Fibroblast of villous mesenchyme (primary cell): ENCODE measurements at regions not wholly inside any gene's neighbourhood (a gene's known extent, or its start where the extent isn't known, plus 50 kb on each side); places are given as distances from the start of the nearest gene placed in this dataset.
A peak's percentile ranks its signal among the peaks of the same experiment; 100 is the strongest.

Experiments
- DNase-seq: peaks from one replicate; pipeline ENCODE4 v3.0.0-alpha.2; 2010; ENCODE audit warnings: low read depth
- H3K4me3 ChIP-seq: 2 replicates; pipeline ENCODE4 v1.5.1; 2011; ENCODE audit warnings: low read depth, mild to moderate bottlenecking, low read length
- CTCF ChIP-seq: IDR thresholded peaks from 2 replicates; pipeline ENCODE4 v1.5.1; 2012; ENCODE audit warnings: low read depth, mild to moderate bottlenecking, low read length; ENCODE audit not compliant: insufficient read depth

- H3K4me3 ChIP-seq: no peak overlapping the region
- no peak for DNase-seq
- no peak for TF ChIP-seq CTCF
These were observed 294.9 kb downstream of the PDHA2 start for GRCh38 chr4:96134806-96135205.

GRCh38 chr4:96136056-96136455 is 296.2 kb downstream of the PDHA2 start:
- no peak overlapping the region for H3K4me3 ChIP-seq
- TF ChIP-seq CTCF: no peak
- DNase-seq: no peak

- no peak for TF ChIP-seq CTCF
These were observed 299.5 kb downstream of the PDHA2 start for GRCh38 chr4:96139251-96139929.

GRCh38 chr4:96145601-96146000 is 305.7 kb downstream of the PDHA2 start:
- no peak overlapping the region for H3K4me3 ChIP-seq
- no peak for TF ChIP-seq CTCF
- no peak for DNase-seq

More at GRCh38 chr4:96139251-96139929, 299.5 kb downstream of the PDHA2 start:
- no peak for DNase-seq
- no peak overlapping the region for H3K4me3 ChIP-seq

- no peak for TF ChIP-seq CTCF
- DNase-seq: no peak
- H3K4me3 ChIP-seq: no peak overlapping the region
These were observed 306.8 kb downstream of the PDHA2 start for GRCh38 chr4:96146686-96147085.

GRCh38 chr4:96149894-96150293 is 310.0 kb downstream of the PDHA2 start:
- peak; percentile 2 for DNase-seq
- TF ChIP-seq CTCF: no peak
- no peak overlapping the region for H3K4me3 ChIP-seq

GRCh38 chr4:96150466-96150865 is 310.6 kb downstream of the PDHA2 start:
- H3K4me3 ChIP-seq: no peak overlapping the region
- no peak for TF ChIP-seq CTCF
- DNase-seq: no peak
